ENCODE measurements at regions not wholly inside any gene's neighbourhood (a gene's known extent, or its start where the extent isn't known, plus 50 kb on each side); places are given as distances from the start of the nearest gene placed in this dataset.
"Not testable (repeated sequence)": the region's sequence is repeated elsewhere in the genome, so short reads cannot be mapped to it uniquely, and the experiment has no call there.

GRCh38 chr15:85255502-85255901 is 124.9 kb upstream of the AKAP13 start:
- not testable (repeated sequence) for TF ChIP-seq CTCF, POLR2A (IDR thresholded peaks at IDR 0.05)
